Neural cell (in vitro differentiated cells): ENCODE measurements at regions not wholly inside any gene's neighbourhood (a gene's known extent, or its start where the extent isn't known, plus 50 kb on each side); places are given as distances from the start of the nearest gene placed in this dataset.

ENCODE experiments used
- H2AFZ ChIP-seq: fragments of 200-600, 300-800 bp; sonication (generic), shearing (Covaris generic); 2 replicates; pipeline ENCODE4 v1.6.0; 2014; ENCODE audit warnings: low read depth, mild to moderate bottlenecking, antibody characterized with exemption, low read length, moderate library complexity
- H3F3A ChIP-seq: fragments of 200-600 bp; shearing (Covaris generic); 2 replicates; pipeline ENCODE4 v1.6.1; 2016; ENCODE audit warnings: mild to moderate bottlenecking, moderate library complexity, mixed read lengths, antibody characterized with exemption, low read length; ENCODE audit not compliant: insufficient read depth, poor library complexity, severe bottlenecking
- H3K27ac ChIP-seq: fragments of 200-600, 300-800 bp; sonication (generic), shearing (Covaris generic); 2 replicates; pipeline ENCODE4 v1.5.1; 2014; ENCODE audit warnings: mild to moderate bottlenecking, low read length, moderate library complexity
- H3K27me3 ChIP-seq: fragments of 300-800, 200-600 bp; sonication (generic), shearing (Covaris generic); 2 replicates; pipeline ENCODE4 v1.6.0; 2014; ENCODE audit warnings: mild to moderate bottlenecking, low read depth, low read length, moderate library complexity; ENCODE audit not compliant: insufficient read depth
- H3K36me3 ChIP-seq: fragments of 300-800, 200-600 bp; sonication (generic), shearing (Covaris generic); 2 replicates; pipeline ENCODE4 v1.5.1; 2014; ENCODE audit warnings: mild to moderate bottlenecking, antibody characterized with exemption, low read length, moderate library complexity; ENCODE audit not compliant: insufficient read depth
- H3K4me2 ChIP-seq: fragments of 300-800, 200-600 bp; sonication (generic), shearing (Covaris generic); 2 replicates; pipeline ENCODE4 v1.6.0; 2014; ENCODE audit warnings: mild to moderate bottlenecking, low read length
- H3K4me3 ChIP-seq: fragments of 300-800, 200-600 bp; sonication (generic), shearing (Covaris generic); 2 replicates; pipeline ENCODE4 v1.5.1; 2014; ENCODE audit warnings: mild to moderate bottlenecking, low read length, moderate library complexity
- H3K79me2 ChIP-seq: fragments of 200-600 bp; shearing (Covaris generic); replicated peaks from 2 replicates; pipeline ENCODE4 v1.6.0; 2014; ENCODE audit warnings: mild to moderate bottlenecking, low read length, moderate library complexity; ENCODE audit not compliant: insufficient read depth
- H3K9ac ChIP-seq: fragments of 300-800, 200-600 bp; sonication (generic), shearing (Covaris generic); 2 replicates; pipeline ENCODE4 v1.6.1; 2016; ENCODE audit warnings: mild to moderate bottlenecking, low read length, mixed read lengths
- H3K9me2 ChIP-seq: fragments of 200-600 bp; shearing (Covaris generic); 2 replicates; pipeline ENCODE4 v1.6.1; 2016; ENCODE audit warnings: mild to moderate bottlenecking, low read length, mixed read lengths; ENCODE audit not compliant: insufficient read depth
- H3K9me3 ChIP-seq: fragments of 200-600, 300-800 bp; sonication (generic), shearing (Covaris generic); 2 replicates; pipeline ENCODE4 v1.6.1; 2016; ENCODE audit warnings: mild to moderate bottlenecking, mixed run types, low read length, moderate library complexity, mixed read lengths
- H4K20me1 ChIP-seq: fragments of 200-600 bp; shearing (Covaris generic); 2 replicates; pipeline ENCODE4 v1.6.1; 2016; ENCODE audit warnings: mild to moderate bottlenecking, mixed run types; ENCODE audit not compliant: insufficient read depth
- EP300 ChIP-seq: fragments of 450-650 bp; conservative IDR thresholded peaks from 2 replicates; pipeline ENCODE4 v1.6.1; 2014; ENCODE audit warnings: antibody characterized with exemption, mild to moderate bottlenecking, moderate library complexity; ENCODE audit not compliant: poor library complexity, severe bottlenecking
- EZH2 ChIP-seq: fragments of 200-600, 300-800 bp; shearing (Covaris generic), sonication (generic); IDR thresholded peaks from 2 replicates; pipeline ENCODE4 v1.6.1; 2014; ENCODE audit warnings: antibody characterized with exemption, low read length, borderline replicate concordance, mild to moderate bottlenecking; ENCODE audit not compliant: insufficient read depth, poor library complexity, severe bottlenecking
- MXI1 ChIP-seq: fragments of 450-650 bp; conservative IDR thresholded peaks from 2 replicates; pipeline ENCODE4 v1.6.1; 2014; ENCODE audit warnings: antibody characterized with exemption, mild to moderate bottlenecking; ENCODE audit not compliant: poor library complexity, severe bottlenecking
- POLR2AphosphoS5 ChIP-seq: IDR thresholded peaks from 2 replicates; pipeline ENCODE4 v1.6.1; 2012
- RAD21 ChIP-seq: fragments of 450-650 bp; conservative IDR thresholded peaks from 2 replicates; pipeline ENCODE4 v1.6.1; 2014; ENCODE audit warnings: antibody characterized with exemption, mild to moderate bottlenecking, moderate library complexity
- SMC3 ChIP-seq: fragments of 450-650 bp; conservative IDR thresholded peaks from 2 replicates; pipeline ENCODE4 v1.6.1; 2014; ENCODE audit warnings: antibody characterized with exemption, mild to moderate bottlenecking, moderate library complexity; ENCODE audit not compliant: poor library complexity
- TAF1 ChIP-seq: IDR thresholded peaks from 2 replicates; pipeline ENCODE4 v1.6.1; 2012; ENCODE audit warnings: low read depth
- TF ChIP-seq, protein P1 (sequence below): fragments of 450-650 bp; IDR thresholded peaks from 2 replicates; pipeline ENCODE4 v1.5.1; 2014; ENCODE audit warnings: antibody characterized with exemption, mild to moderate bottlenecking, moderate library complexity; ENCODE audit not compliant: poor library complexity, severe bottlenecking
- TF ChIP-seq, protein P2 (sequence below): IDR thresholded peaks from 2 replicates; pipeline ENCODE4 v1.6.1; 2012; ENCODE audit warnings: borderline replicate concordance

DNA sequence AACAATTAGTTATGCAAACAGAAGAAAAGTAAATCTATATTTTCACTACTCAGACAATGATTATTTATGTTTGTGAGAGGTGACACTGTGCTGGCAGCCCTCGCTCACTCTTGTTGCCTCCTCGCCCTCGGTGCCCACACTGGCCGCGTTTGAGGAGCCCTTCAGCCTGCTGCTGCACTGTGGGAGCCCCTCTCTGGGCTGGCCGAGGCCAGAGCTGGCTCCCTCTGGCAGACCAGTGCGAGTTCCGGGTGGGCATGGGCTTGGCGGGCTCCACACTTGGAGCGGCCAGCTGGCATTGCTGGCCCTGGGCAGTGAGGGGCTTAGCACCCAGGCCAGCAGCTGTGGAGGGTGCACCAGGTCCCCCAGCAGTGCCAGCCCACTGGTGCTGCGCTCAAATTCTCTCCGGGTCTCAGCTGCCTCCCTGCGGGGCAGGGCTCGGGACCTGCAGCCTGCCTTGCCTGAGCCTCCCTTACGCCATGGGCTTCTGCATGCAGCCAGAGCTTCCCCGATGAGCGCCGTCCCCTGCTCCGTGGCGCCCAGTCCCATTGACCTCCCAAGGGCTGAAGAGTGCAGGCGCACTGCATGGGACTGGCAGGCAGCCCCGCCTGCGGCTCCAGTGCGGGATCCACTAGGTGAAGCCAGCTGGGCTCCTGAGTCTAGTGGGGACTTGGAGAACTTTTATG is 902.6 kb downstream of the PDHA2 start:
- H3K9me3 ChIP-seq: peaks cover 3% of the 10 kb centered on the region
- no peak overlapping the region for H3K27ac ChIP-seq
- no peak overlapping the region for H3K9ac ChIP-seq
- H3K4me2 ChIP-seq: no peak overlapping the region
- no peaks in the 10 kb centered on the region for H3F3A ChIP-seq
- H2AFZ ChIP-seq: no peak overlapping the region
- H3K36me3 ChIP-seq: no peaks in the 10 kb centered on the region
- TF ChIP-seq MXI1: no peak
- H3K79me2 ChIP-seq: no peaks in the 10 kb centered on the region
- no peaks in the 10 kb centered on the region for H4K20me1 ChIP-seq
- no peak overlapping the region for H3K4me3 ChIP-seq
- no peaks in the 10 kb centered on the region for H3K9me2 ChIP-seq
- no peaks in the 10 kb centered on the region for H3K27me3 ChIP-seq

DNA sequence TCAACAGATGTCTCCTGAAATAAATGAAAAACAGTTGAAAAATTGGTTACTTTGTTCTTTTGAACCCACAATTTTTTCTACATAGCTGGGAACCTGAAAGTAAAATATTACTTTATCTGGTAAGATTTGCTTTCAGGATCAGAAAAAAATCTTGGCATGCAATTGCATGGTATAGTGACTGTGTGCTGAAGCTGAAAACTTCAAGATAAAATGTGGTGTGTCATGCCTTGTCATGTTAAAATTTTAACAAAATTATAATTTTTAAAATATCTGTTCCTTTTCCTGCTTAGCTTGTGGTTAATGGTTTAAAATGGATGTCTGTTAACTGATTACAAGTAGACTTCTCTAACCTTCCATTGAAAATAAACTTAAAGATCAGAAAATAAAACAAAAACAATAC is 904.8 kb downstream of the PDHA2 start:
- H3K27ac ChIP-seq: no peak overlapping the region
- H3K9ac ChIP-seq: no peak overlapping the region
- H3K4me3 ChIP-seq: no peak overlapping the region
- H3K9me2 ChIP-seq: no peaks in the 10 kb centered on the region
- H4K20me1 ChIP-seq: no peaks in the 10 kb centered on the region
- H2AFZ ChIP-seq: no peak overlapping the region
- no peaks in the 10 kb centered on the region for H3K36me3 ChIP-seq
- no peaks in the 10 kb centered on the region for H3F3A ChIP-seq
- no peaks in the 10 kb centered on the region for H3K79me2 ChIP-seq
- no peaks in the 10 kb centered on the region for H3K27me3 ChIP-seq
- no peak overlapping the region for H3K4me2 ChIP-seq
- peaks cover 3% of the 10 kb centered on the region for H3K9me3 ChIP-seq
- TF ChIP-seq SMC3 (no peak), TAF1 (no peak), RAD21 (no peak), MXI1 (no peak), EZH2 (no peak), EP300 (no peak), POLR2AphosphoS5 (no peak)
- TF ChIP-seq, protein P1, sequence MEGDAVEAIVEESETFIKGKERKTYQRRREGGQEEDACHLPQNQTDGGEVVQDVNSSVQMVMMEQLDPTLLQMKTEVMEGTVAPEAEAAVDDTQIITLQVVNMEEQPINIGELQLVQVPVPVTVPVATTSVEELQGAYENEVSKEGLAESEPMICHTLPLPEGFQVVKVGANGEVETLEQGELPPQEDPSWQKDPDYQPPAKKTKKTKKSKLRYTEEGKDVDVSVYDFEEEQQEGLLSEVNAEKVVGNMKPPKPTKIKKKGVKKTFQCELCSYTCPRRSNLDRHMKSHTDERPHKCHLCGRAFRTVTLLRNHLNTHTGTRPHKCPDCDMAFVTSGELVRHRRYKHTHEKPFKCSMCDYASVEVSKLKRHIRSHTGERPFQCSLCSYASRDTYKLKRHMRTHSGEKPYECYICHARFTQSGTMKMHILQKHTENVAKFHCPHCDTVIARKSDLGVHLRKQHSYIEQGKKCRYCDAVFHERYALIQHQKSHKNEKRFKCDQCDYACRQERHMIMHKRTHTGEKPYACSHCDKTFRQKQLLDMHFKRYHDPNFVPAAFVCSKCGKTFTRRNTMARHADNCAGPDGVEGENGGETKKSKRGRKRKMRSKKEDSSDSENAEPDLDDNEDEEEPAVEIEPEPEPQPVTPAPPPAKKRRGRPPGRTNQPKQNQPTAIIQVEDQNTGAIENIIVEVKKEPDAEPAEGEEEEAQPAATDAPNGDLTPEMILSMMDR: no peak
- TF ChIP-seq, protein P2, sequence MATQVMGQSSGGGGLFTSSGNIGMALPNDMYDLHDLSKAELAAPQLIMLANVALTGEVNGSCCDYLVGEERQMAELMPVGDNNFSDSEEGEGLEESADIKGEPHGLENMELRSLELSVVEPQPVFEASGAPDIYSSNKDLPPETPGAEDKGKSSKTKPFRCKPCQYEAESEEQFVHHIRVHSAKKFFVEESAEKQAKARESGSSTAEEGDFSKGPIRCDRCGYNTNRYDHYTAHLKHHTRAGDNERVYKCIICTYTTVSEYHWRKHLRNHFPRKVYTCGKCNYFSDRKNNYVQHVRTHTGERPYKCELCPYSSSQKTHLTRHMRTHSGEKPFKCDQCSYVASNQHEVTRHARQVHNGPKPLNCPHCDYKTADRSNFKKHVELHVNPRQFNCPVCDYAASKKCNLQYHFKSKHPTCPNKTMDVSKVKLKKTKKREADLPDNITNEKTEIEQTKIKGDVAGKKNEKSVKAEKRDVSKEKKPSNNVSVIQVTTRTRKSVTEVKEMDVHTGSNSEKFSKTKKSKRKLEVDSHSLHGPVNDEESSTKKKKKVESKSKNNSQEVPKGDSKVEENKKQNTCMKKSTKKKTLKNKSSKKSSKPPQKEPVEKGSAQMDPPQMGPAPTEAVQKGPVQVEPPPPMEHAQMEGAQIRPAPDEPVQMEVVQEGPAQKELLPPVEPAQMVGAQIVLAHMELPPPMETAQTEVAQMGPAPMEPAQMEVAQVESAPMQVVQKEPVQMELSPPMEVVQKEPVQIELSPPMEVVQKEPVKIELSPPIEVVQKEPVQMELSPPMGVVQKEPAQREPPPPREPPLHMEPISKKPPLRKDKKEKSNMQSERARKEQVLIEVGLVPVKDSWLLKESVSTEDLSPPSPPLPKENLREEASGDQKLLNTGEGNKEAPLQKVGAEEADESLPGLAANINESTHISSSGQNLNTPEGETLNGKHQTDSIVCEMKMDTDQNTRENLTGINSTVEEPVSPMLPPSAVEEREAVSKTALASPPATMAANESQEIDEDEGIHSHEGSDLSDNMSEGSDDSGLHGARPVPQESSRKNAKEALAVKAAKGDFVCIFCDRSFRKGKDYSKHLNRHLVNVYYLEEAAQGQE: no peak

DNA sequence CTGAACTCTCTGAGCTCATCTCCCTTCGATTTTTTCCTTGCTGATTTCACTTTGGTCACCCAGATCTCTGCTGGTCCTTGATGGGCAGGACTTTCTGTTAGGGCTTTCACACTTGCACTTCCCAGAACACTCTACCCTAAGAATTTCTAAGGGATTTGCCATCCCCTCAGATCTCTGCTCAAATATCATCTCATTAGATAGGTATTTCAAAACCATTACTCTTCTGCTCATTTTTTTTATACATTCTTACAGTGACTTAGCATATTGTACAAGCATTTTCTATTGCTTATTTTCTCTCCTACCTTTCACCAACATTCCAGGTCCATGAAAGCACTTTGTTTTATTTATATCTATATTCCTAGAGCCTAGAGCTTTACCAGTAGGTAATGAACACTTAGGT is 913.3 kb downstream of the PDHA2 start:
- Histone ChIP-seq H3K27me3 (no peaks in the 10 kb centered on the region), H2AFZ (no peak overlapping the region), H3K27ac (no peak overlapping the region), H3K4me3 (no peak overlapping the region), H3K9me3 (no peaks in the 10 kb centered on the region), H4K20me1 (no peaks in the 10 kb centered on the region), H3K4me2 (no peak overlapping the region), H3K9ac (no peak overlapping the region), H3K79me2 (no peaks in the 10 kb centered on the region), H3K9me2 (no peaks in the 10 kb centered on the region), H3K36me3 (no peaks in the 10 kb centered on the region), H3F3A (no peaks in the 10 kb centered on the region)
- TF ChIP-seq EP300 (no peak), RAD21 (no peak), TAF1 (no peak), SMC3 (no peak), POLR2AphosphoS5 (no peak)
- TF ChIP-seq, protein P2: no peak
